ENCODE measurements at regions not wholly inside any gene's neighbourhood (a gene's known extent, or its start where the extent isn't known, plus 50 kb on each side); places are given as distances from the start of the nearest gene placed in this dataset.

DNA sequence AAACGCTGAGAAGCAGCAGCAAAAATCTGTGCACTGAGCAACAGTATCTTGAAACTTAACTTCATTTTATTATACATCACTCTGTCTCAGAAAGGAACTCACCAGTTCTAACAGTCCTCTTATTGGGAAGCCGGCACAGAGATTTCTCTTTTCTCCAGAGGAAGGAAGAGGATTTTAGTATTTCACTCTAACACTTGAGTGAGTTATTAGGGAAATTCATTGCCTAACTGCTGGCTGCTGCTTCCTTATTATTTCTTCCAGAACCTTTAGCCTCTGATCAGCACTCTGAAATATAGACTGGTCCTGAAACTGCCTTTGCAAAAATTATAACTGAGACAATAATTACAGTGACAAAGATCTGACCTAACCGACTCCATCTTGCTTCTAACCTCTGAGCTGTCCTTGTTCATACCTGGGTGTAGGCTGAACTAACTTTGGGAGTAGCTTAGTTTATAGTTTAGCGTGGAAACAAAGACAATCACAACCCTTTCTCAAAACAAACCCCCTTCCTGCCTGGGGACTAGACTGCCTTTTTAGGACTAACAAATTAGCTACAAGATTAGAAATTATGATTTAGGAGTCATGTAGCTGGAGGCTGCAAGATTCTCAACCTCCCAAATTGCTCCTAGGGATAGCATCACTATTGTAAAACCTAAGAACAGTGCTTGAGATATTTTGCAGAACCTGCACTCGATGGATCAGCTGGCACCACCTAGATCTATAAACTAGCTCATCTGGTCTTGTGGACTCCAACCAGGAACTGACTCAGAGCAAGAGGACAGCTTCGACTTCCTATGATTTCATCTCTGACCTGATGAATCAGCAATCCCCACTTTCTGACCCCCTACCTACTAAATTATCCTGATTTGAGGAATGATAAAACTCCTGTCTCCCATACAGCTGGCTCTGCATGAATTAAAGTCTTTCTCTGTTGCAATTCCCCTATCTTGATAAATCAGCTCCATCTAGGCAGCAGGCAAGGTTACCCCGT lies 117.5 kb downstream of the DYRK2 start:
- DNase-seq (ENCODE audit: low read depth): peak; percentile 57
- ChIA-PET POLR2A (no interaction called here), CTCF (no interaction called here)
- TF ChIP-seq, protein P1, sequence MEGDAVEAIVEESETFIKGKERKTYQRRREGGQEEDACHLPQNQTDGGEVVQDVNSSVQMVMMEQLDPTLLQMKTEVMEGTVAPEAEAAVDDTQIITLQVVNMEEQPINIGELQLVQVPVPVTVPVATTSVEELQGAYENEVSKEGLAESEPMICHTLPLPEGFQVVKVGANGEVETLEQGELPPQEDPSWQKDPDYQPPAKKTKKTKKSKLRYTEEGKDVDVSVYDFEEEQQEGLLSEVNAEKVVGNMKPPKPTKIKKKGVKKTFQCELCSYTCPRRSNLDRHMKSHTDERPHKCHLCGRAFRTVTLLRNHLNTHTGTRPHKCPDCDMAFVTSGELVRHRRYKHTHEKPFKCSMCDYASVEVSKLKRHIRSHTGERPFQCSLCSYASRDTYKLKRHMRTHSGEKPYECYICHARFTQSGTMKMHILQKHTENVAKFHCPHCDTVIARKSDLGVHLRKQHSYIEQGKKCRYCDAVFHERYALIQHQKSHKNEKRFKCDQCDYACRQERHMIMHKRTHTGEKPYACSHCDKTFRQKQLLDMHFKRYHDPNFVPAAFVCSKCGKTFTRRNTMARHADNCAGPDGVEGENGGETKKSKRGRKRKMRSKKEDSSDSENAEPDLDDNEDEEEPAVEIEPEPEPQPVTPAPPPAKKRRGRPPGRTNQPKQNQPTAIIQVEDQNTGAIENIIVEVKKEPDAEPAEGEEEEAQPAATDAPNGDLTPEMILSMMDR (IDR thresholded peaks at IDR 0.05; ENCODE audit: insufficient read depth, low read depth, low read length): no peak
- H3K36me3 ChIP-seq (ENCODE audit: control insufficient read depth, insufficient read depth, low read length): no peaks in the 10 kb centered on the region
- H3K4me3 ChIP-seq (ENCODE audit: low read depth, low read length): no peak overlapping the region
- no peaks in the 10 kb centered on the region for H3K27me3 ChIP-seq (ENCODE audit: control insufficient read depth, insufficient read depth, low read length)

GRCh38 chr12:67772267-67773169 lies 124.0 kb downstream of the DYRK2 start:
- DNase-seq (ENCODE audit: low read depth): no peak
- TF ChIP-seq, protein P1 (IDR thresholded peaks at IDR 0.05; ENCODE audit: insufficient read depth, low read depth, low read length): no peak
- Histone ChIP-seq H3K27me3 (ENCODE audit: control insufficient read depth, insufficient read depth, low read length) (no peaks in the 10 kb centered on the region), H3K36me3 (ENCODE audit: control insufficient read depth, insufficient read depth, low read length) (no peaks in the 10 kb centered on the region), H3K4me3 (ENCODE audit: low read depth, low read length) (no peak overlapping the region)
- ChIA-PET POLR2A (no interaction called here), CTCF (interaction anchor here (0.6 to 0.8 kb wide), 2 partner anchors 10 to 1784 kb away, joined by 3 to 5 read pairs; no protein-coding TSS in a partner anchor)

DNA sequence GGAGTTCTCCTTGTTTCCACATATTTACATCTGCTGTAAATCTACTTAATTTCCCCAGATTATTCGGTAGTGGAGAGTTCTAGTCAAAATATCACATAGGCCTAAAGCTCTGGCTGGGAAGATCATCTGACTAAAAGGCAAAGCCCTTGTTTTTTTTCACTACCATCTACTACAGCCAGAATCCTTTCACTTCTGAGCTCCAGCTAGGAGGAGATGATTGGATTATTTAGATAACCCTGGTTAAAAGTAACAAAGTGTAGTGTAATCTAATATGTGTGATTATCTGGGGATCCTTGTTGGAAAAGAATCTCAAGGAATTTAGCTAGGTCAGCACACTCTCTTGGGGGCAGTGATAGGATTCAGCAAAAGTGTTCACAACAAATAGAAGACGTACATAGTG lies 125.4 kb downstream of the DYRK2 start:
- ChIA-PET CTCF (interaction anchor here (1.5 kb wide), 1 partner anchor 11 kb away, joined by 4 read pairs; no protein-coding TSS in a partner anchor), POLR2A (no interaction called here)
- TF ChIP-seq, protein P1 (IDR thresholded peaks at IDR 0.05; ENCODE audit: insufficient read depth, low read depth, low read length): no peak
- Histone ChIP-seq H3K4me3 (ENCODE audit: low read depth, low read length) (no peak overlapping the region), H3K36me3 (ENCODE audit: control insufficient read depth, insufficient read depth, low read length) (no peaks in the 10 kb centered on the region), H3K27me3 (ENCODE audit: control insufficient read depth, insufficient read depth, low read length) (no peaks in the 10 kb centered on the region)
- DNase-seq (ENCODE audit: low read depth): no peak

DNA sequence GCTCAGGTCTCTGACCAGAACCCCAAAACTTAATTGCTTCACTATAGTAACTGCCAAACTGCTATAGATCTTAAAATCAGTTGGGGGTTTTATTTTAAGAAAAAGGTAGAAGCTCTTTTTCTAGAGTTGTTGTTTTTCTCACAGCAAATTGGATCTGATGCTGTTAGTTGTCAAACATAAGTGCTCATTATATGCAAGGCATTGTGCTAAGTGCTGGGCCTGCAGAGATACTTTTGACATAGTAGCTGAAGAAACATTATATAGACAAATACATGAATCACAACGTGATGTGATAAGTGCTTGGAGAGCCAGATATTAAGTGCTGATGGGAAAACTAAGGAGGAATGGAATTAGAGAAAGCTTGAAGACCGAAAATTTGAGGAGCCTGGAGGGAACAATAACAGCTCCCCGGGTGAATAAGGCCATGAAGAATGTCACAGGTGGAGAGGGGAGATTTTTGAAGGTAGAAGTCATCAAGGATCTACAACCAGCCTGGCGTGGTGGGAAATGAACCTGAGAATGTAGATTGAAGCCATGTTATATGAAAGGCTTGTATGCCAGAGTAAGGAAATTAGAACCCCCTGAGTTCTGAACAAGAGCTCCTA lies 126.5 kb downstream of the DYRK2 start:
- no peak overlapping the region for H3K4me3 ChIP-seq (ENCODE audit: low read depth, low read length)
- no peaks in the 10 kb centered on the region for H3K36me3 ChIP-seq (ENCODE audit: control insufficient read depth, insufficient read depth, low read length)
- ChIA-PET CTCF (interaction anchor here (1.1 to 1.5 kb wide), 2 partner anchors 10 to 168 kb away, joined by 4 read pairs; no protein-coding TSS in a partner anchor), POLR2A (no interaction called here)
- TF ChIP-seq, protein P1 (IDR thresholded peaks at IDR 0.05; ENCODE audit: insufficient read depth, low read depth, low read length): no peak
- no peak for DNase-seq (ENCODE audit: low read depth)
- no peaks in the 10 kb centered on the region for H3K27me3 ChIP-seq (ENCODE audit: control insufficient read depth, insufficient read depth, low read length)

All from BJ (cell line).